Activated T-helper 1 cell treated with anti-CD3 and anti-CD28 coated beads, Interleukin-12 subunit alpha, Interleukin-12 subunit beta, Interleukin-2, Interleukin-4 antibody, amounts not matched to agents 30 ng/mL and 10 ng/mL and 1 ng/mL, durations not matched to agents 14 hours and 24 hours and 36 hours (primary cell): ENCODE measurements at regions not wholly inside any gene's neighbourhood (a gene's known extent, or its start where the extent isn't known, plus 50 kb on each side); places are given as distances from the start of the nearest gene placed in this dataset.
A peak's percentile ranks its signal among the peaks of the same experiment; 100 is the strongest.

Experiments used
- DNase-seq: peaks from one replicate; pipeline ENCODE4 v3.0.0; 2021; ENCODE audit warnings: low spot score
- H3K27ac Mint-ChIP-seq: one replicate; pipeline ENCODE4 v1.8.0; 2021; ENCODE audit warnings: mild to moderate bottlenecking, mixed read lengths
- H3K27me3 Mint-ChIP-seq: one replicate; pipeline ENCODE4 v1.8.0; 2022; ENCODE audit warnings: mild to moderate bottlenecking, moderate library complexity, mixed read lengths; ENCODE audit not compliant: insufficient read depth
- H3K36me3 Mint-ChIP-seq: one replicate; pipeline ENCODE4 v1.8.0; 2021; ENCODE audit warnings: low read depth, mixed read lengths
- H3K4me1 Mint-ChIP-seq: one replicate; pipeline ENCODE4 v1.8.0; 2021; ENCODE audit warnings: low read depth, mixed read lengths
- H3K4me3 Mint-ChIP-seq: one replicate; pipeline ENCODE4 v1.8.0; 2021; ENCODE audit warnings: mild to moderate bottlenecking, moderate library complexity, mixed read lengths
- H3K9me3 Mint-ChIP-seq: one replicate; pipeline ENCODE4 v1.8.0; 2021; ENCODE audit warnings: mixed read lengths
- intact Hi-C: fragments of 100-400 bp; cut with micrococcal nuclease; formaldehyde crosslinking; loops from one replicate; pipeline ENCODE4 v1.15.1; 2024

GRCh38 chr17:13365331-13365730 is 236.4 kb downstream of the HS3ST3A1 start:
- Mint-ChIP-seq H3K4me3 (no peak overlapping the region), H3K27me3 (no peaks in the 10 kb centered on the region), H3K4me1 (no peaks in the 10 kb centered on the region), H3K27ac (no peak overlapping the region), H3K36me3 (no peaks in the 10 kb centered on the region), H3K9me3 (no peaks in the 10 kb centered on the region)
- intact Hi-C loops = no loop called here
- no peak for DNase-seq

- intact Hi-C loops = no loop called here
- DNase-seq = no peak
- Mint-ChIP-seq H3K27ac (no peak overlapping the region), H3K27me3 (no peaks in the 10 kb centered on the region), H3K4me3 (no peak overlapping the region), H3K4me1 (no peaks in the 10 kb centered on the region), H3K9me3 (no peaks in the 10 kb centered on the region), H3K36me3 (no peaks in the 10 kb centered on the region)
Observed at GRCh38 chr17:13363771-13364170, 238.0 kb downstream of the HS3ST3A1 start.

GRCh38 chr17:13362341-13363122 is 239.2 kb downstream of the HS3ST3A1 start:
- Mint-ChIP-seq H3K36me3 (no peaks in the 10 kb centered on the region), H3K4me1 (no peaks in the 10 kb centered on the region), H3K9me3 (no peaks in the 10 kb centered on the region), H3K27ac (no peak overlapping the region), H3K27me3 (no peaks in the 10 kb centered on the region), H3K4me3 (no peak overlapping the region)
- intact Hi-C loops = no loop called here
- no peak for DNase-seq

- Mint-ChIP-seq H3K4me3 (no peak overlapping the region), H3K27ac (no peak overlapping the region), H3K27me3 (no peaks in the 10 kb centered on the region), H3K36me3 (no peaks in the 10 kb centered on the region), H3K4me1 (no peaks in the 10 kb centered on the region), H3K9me3 (no peaks in the 10 kb centered on the region)
- DNase-seq = no peak
- intact Hi-C loops = no loop called here
Observed at GRCh38 chr17:13359774-13360173, 242.0 kb downstream of the HS3ST3A1 start.

GRCh38 chr17:13355054-13355453 is 246.7 kb downstream of the HS3ST3A1 start:
- no peak for DNase-seq
- Mint-ChIP-seq H3K4me1 (no peaks in the 10 kb centered on the region), H3K4me3 (no peak overlapping the region), H3K27ac (no peak overlapping the region), H3K9me3 (no peaks in the 10 kb centered on the region), H3K36me3 (no peaks in the 10 kb centered on the region), H3K27me3 (no peaks in the 10 kb centered on the region)
- intact Hi-C loops = no loop called here

GRCh38 chr17:13353590-13353989 is 248.1 kb downstream of the HS3ST3A1 start:
- Mint-ChIP-seq H3K4me3 (no peak overlapping the region), H3K9me3 (no peaks in the 10 kb centered on the region), H3K27me3 (no peaks in the 10 kb centered on the region), H3K36me3 (no peaks in the 10 kb centered on the region), H3K27ac (no peak overlapping the region), H3K4me1 (no peaks in the 10 kb centered on the region)
- intact Hi-C loops = no loop called here
- no peak for DNase-seq

- intact Hi-C loops = no loop called here
- Mint-ChIP-seq H3K4me1 (no peaks in the 10 kb centered on the region), H3K27ac (no peak overlapping the region), H3K27me3 (no peaks in the 10 kb centered on the region), H3K36me3 (no peaks in the 10 kb centered on the region), H3K9me3 (no peaks in the 10 kb centered on the region), H3K4me3 (no peak overlapping the region)
- no peak for DNase-seq
Observed at GRCh38 chr17:13352747-13353415, 248.8 kb downstream of the HS3ST3A1 start.

GRCh38 chr17:13351046-13351445 is 250.7 kb downstream of the HS3ST3A1 start:
- Mint-ChIP-seq H3K27ac (no peak overlapping the region), H3K36me3 (no peaks in the 10 kb centered on the region), H3K9me3 (peaks cover 6% of the 10 kb centered on the region)

GRCh38 chr17:13350466-13350865 is 251.3 kb downstream of the HS3ST3A1 start:
- peaks cover 6% of the 10 kb centered on the region for H3K4me1 Mint-ChIP-seq
- no peak for DNase-seq
- no peak overlapping the region for H3K27ac Mint-ChIP-seq
- no peaks in the 10 kb centered on the region for H3K27me3 Mint-ChIP-seq
- H3K4me3 Mint-ChIP-seq = no peak overlapping the region
- H3K9me3 Mint-ChIP-seq = peaks cover 6% of the 10 kb centered on the region
- no peaks in the 10 kb centered on the region for H3K36me3 Mint-ChIP-seq
- intact Hi-C loops = no loop called here

More at GRCh38 chr17:13351046-13351445, 250.7 kb downstream of the HS3ST3A1 start:
- intact Hi-C loops = no loop called here
- no peak overlapping the region for H3K4me3 Mint-ChIP-seq
- no peak for DNase-seq
- H3K27me3 Mint-ChIP-seq = no peaks in the 10 kb centered on the region
- H3K4me1 Mint-ChIP-seq = peaks cover 6% of the 10 kb centered on the region

- no peak for DNase-seq
- Mint-ChIP-seq H3K4me1 (peaks cover 6% of the 10 kb centered on the region), H3K27ac (peak overlapping the region; percentile 22), H3K36me3 (no peaks in the 10 kb centered on the region), H3K4me3 (no peak overlapping the region), H3K27me3 (no peaks in the 10 kb centered on the region), H3K9me3 (peaks cover 6% of the 10 kb centered on the region)
- intact Hi-C loops = no loop called here
Observed at GRCh38 chr17:13346996-13347762, 254.6 kb downstream of the HS3ST3A1 start.

- Mint-ChIP-seq H3K27ac (no peak overlapping the region), H3K36me3 (no peaks in the 10 kb centered on the region), H3K4me1 (peaks cover 6% of the 10 kb centered on the region), H3K27me3 (no peaks in the 10 kb centered on the region), H3K4me3 (no peak overlapping the region), H3K9me3 (peaks cover 6% of the 10 kb centered on the region)
- no peak for DNase-seq
- intact Hi-C loops = no loop called here
Observed at GRCh38 chr17:13346592-13346991, 255.1 kb downstream of the HS3ST3A1 start.

- peaks cover 6% of the 10 kb centered on the region for H3K9me3 Mint-ChIP-seq
- intact Hi-C loops = no loop called here
- no peak overlapping the region for H3K27ac Mint-ChIP-seq
- no peaks in the 10 kb centered on the region for H3K27me3 Mint-ChIP-seq
- no peak for DNase-seq
- H3K36me3 Mint-ChIP-seq = no peaks in the 10 kb centered on the region
- no peak overlapping the region for H3K4me3 Mint-ChIP-seq
- H3K4me1 Mint-ChIP-seq = peaks cover 6% of the 10 kb centered on the region
Observed at GRCh38 chr17:13346081-13346533, 255.6 kb downstream of the HS3ST3A1 start.

GRCh38 chr17:13338421-13338820 is 263.3 kb downstream of the HS3ST3A1 start:
- peaks cover 5% of the 10 kb centered on the region for H3K4me1 Mint-ChIP-seq
- H3K27me3 Mint-ChIP-seq = peaks cover 9% of the 10 kb centered on the region
- intact Hi-C loops = loop anchor here (10.0 kb wide), 2 partner anchors 256 to 966 kb away; partner anchors contain the start of gene HS3ST3B1

More at GRCh38 chr17:13338421-13338820, 263.3 kb downstream of the HS3ST3A1 start:
- Mint-ChIP-seq H3K9me3 (no peaks in the 10 kb centered on the region), H3K36me3 (no peaks in the 10 kb centered on the region), H3K27ac (no peak overlapping the region), H3K4me3 (no peak overlapping the region)
- DNase-seq = no peak
